BJ (cell line): ENCODE measurements at regions not wholly inside any gene's neighbourhood (a gene's known extent, or its start where the extent isn't known, plus 50 kb on each side); places are given as distances from the start of the nearest gene placed in this dataset.

Experiments used
- CTCF ChIA-PET: fragments of 350-600 bp; formaldehyde crosslinking; extraction: SDS; loops from one replicate; lab custom pipeline; 2021; ENCODE audit warnings: antibody characterized with exemption, inconsistent platforms; lab: Yijun Ruan, JAX
- POLR2A ChIA-PET: fragments of 300-600 bp; sonication (Branson Sonifier 250); formaldehyde crosslinking; extraction: SDS; loops from one replicate; lab custom pipeline; 2021; ENCODE audit warnings: antibody characterized with exemption; lab: Charles Lee
- DNase-seq: peaks from one replicate; pipeline ENCODE4 v3.0.0-alpha.2; 2011; ENCODE audit warnings: low read depth
- H3K27me3 ChIP-seq: 2 replicates; pipeline ENCODE4 v1.6.0; 2011; ENCODE audit warnings: low read length; ENCODE audit not compliant: control insufficient read depth, insufficient read depth
- H3K36me3 ChIP-seq: 2 replicates; pipeline ENCODE4 v1.5.1; 2011; ENCODE audit warnings: low read length; ENCODE audit not compliant: control insufficient read depth, insufficient read depth
- H3K4me3 ChIP-seq: 2 replicates; pipeline ENCODE4 v1.5.1; 2011; ENCODE audit warnings: low read depth, mild to moderate bottlenecking, control low read depth, low read length
- CTCF ChIP-seq: IDR thresholded peaks from 2 replicates; pipeline ENCODE4 v1.5.1; 2011; ENCODE audit warnings: low read depth, mild to moderate bottlenecking, control low read depth, inconsistent platforms, low read length, moderate library complexity; ENCODE audit not compliant: insufficient read depth

GRCh38 chr5:4544049-4544670, 596.0 kb upstream of the ADAMTS16 start:
- no peaks in the 10 kb centered on the region for H3K27me3 ChIP-seq
- no peaks in the 10 kb centered on the region for H3K36me3 ChIP-seq
- H3K4me3 ChIP-seq: no peak overlapping the region
- POLR2A ChIA-PET: no interaction called here
- no peak for TF ChIP-seq CTCF
- no peak for DNase-seq
- CTCF ChIA-PET: no interaction called here

- Histone ChIP-seq H3K27me3 (no peaks in the 10 kb centered on the region), H3K36me3 (no peaks in the 10 kb centered on the region), H3K4me3 (no peak overlapping the region)
- ChIA-PET CTCF (no interaction called here), POLR2A (no interaction called here)
- TF ChIP-seq CTCF: no peak
- DNase-seq: no peak
Measured at GRCh38 chr5:4547547-4547946, 592.6 kb upstream of the ADAMTS16 start.

GRCh38 chr5:4548341-4548740, 591.8 kb upstream of the ADAMTS16 start:
- POLR2A ChIA-PET: no interaction called here
- TF ChIP-seq CTCF: no peak
- CTCF ChIA-PET: no interaction called here
- H3K4me3 ChIP-seq: no peak overlapping the region
- H3K27me3 ChIP-seq: no peaks in the 10 kb centered on the region
- H3K36me3 ChIP-seq: no peaks in the 10 kb centered on the region
- no peak for DNase-seq

DNA sequence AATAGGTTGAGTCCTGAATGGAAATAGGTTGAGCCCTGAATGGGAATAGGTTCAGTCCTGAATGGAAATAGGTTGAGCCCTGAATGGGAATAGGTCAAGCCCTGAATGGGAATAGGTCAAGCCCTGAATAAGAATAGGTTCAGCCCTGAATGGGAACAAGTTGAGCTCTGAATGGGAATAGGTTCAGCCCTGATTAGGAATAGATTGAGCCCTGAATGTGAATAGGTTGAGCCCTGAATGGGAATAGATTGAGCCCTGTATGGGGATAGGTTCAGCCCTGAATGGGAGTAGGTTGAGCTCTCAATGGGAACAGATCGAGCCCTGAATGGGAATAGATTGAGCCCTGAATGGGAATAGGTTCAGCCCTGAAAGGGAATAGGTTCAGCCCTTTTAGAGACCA, 590.8 kb upstream of the ADAMTS16 start:
- no peaks in the 10 kb centered on the region for H3K36me3 ChIP-seq
- no peak for DNase-seq
- ChIA-PET POLR2A (no interaction called here), CTCF (no interaction called here)
- no peak overlapping the region for H3K4me3 ChIP-seq
- no peak for TF ChIP-seq CTCF
- H3K27me3 ChIP-seq: no peaks in the 10 kb centered on the region

- no peak for TF ChIP-seq CTCF
- Histone ChIP-seq H3K36me3 (no peaks in the 10 kb centered on the region), H3K27me3 (no peaks in the 10 kb centered on the region), H3K4me3 (no peak overlapping the region)
- no peak for DNase-seq
- CTCF ChIA-PET: no interaction called here
- POLR2A ChIA-PET: no interaction called here
Measured at GRCh38 chr5:4551034-4551433, 589.1 kb upstream of the ADAMTS16 start.
